Natural killer cell (primary cell): ENCODE measurements at regions not wholly inside any gene's neighbourhood (a gene's known extent, or its start where the extent isn't known, plus 50 kb on each side); places are given as distances from the start of the nearest gene placed in this dataset.

Experiments used
- ATAC-seq, 3 donors: fragments of 150-1000 bp in 2 of 3; fragments of 200-7000 bp in 1 of 3; cut with Tn5 transposase; 1 replicate in 1 of 3; 2 replicates in 2 of 3; pipeline ENCODE4 v1.10.0; 2021; ENCODE audit warnings: mild to moderate bottlenecking in 2 of 3, moderate library complexity in 2 of 3
- DNase-seq, 2 donors: peaks; one replicate each; pipeline versions ENCODE4 v3.0.0 to v3.0.0-alpha.2; 2013 to 2021; ENCODE audit warnings: mixed read lengths in 1 of 2
- H3K27ac ChIP-seq: one replicate; pipeline ENCODE4 v1.5.1; 2013; ENCODE audit warnings: mild to moderate bottlenecking, low read length
- H3K27me3 ChIP-seq: one replicate; pipeline ENCODE4 v1.6.1; 2013; ENCODE audit warnings: low read length; ENCODE audit not compliant: control insufficient read depth, insufficient read depth
- H3K36me3 ChIP-seq: one replicate; pipeline ENCODE4 v1.6.1; 2013; ENCODE audit warnings: low read length; ENCODE audit not compliant: control insufficient read depth, insufficient read depth
- H3K4me1 ChIP-seq: one replicate; pipeline ENCODE4 v1.6.1; 2013; ENCODE audit warnings: low read length; ENCODE audit not compliant: control insufficient read depth, insufficient read depth
- H3K4me3 ChIP-seq: one replicate; pipeline ENCODE4 v1.5.1; 2013; ENCODE audit warnings: low read length
- H3K9me3 ChIP-seq: one replicate; pipeline ENCODE4 v1.6.1; 2013; ENCODE audit warnings: low read length; ENCODE audit not compliant: control insufficient read depth, insufficient read depth
- H3K27ac Mint-ChIP-seq, 2 donors: one replicate each; pipeline ENCODE4 v1.8.0; 2022; ENCODE audit warnings: mild to moderate bottlenecking in 2 of 2, mixed read lengths in 2 of 2, moderate library complexity in 1 of 2
- H3K27me3 Mint-ChIP-seq, 2 donors: one replicate each; pipeline ENCODE4 v1.8.0; 2022; ENCODE audit warnings: low read depth in 2 of 2, mixed read lengths in 2 of 2
- H3K36me3 Mint-ChIP-seq: one replicate; pipeline ENCODE4 v1.8.0; 2022; ENCODE audit warnings: mixed read lengths
- H3K4me1 Mint-ChIP-seq, 2 donors: one replicate each; pipeline ENCODE4 v1.8.0; 2022; ENCODE audit warnings: mixed read lengths in 2 of 2
- H3K4me3 Mint-ChIP-seq: one replicate; pipeline ENCODE4 v1.8.0; 2022; ENCODE audit warnings: mild to moderate bottlenecking, moderate library complexity, mixed read lengths
- H3K9me3 Mint-ChIP-seq, 2 donors: one replicate each; pipeline ENCODE4 v1.8.0; 2022; ENCODE audit warnings: mixed read lengths in 2 of 2
- CTCF ChIP-seq: fragments of 200-600 bp; IDR thresholded peaks from one replicate; pipeline ENCODE4 v1.8.0; 2022; ENCODE audit warnings: antibody characterized with exemption
- WGBS: methylation state at CpG from one replicate; pipeline ENCODE4 v1.1.7; 2013; ENCODE audit warnings: missing lambda C conversion rate; ENCODE audit not compliant: insufficient coverage; 5-methylcytosine and 5-hydroxymethylcytosine counted together
- intact Hi-C: fragments of 100-400 bp; cut with micrococcal nuclease; formaldehyde crosslinking; loops from one replicate; pipeline ENCODE4 v1.14.2; 2022

- DNase-seq (no peak), ATAC-seq (no peak)
- Histone ChIP-seq H3K9me3 (no peaks in the 10 kb centered on the region), H3K4me1 (no peaks in the 10 kb centered on the region), H3K27me3 (no peaks in the 10 kb centered on the region), H3K4me3 (no peak overlapping the region), H3K36me3 (no peaks in the 10 kb centered on the region), H3K27ac (no peak overlapping the region)
- TF ChIP-seq CTCF: no peak
- no peaks in the 10 kb centered on the region for H3K9me3 Mint-ChIP-seq
- H3K36me3 Mint-ChIP-seq: no peaks in the 10 kb centered on the region
- peaks cover 0 to 2% of the 10 kb centered on the region in 2 donors for H3K4me1 Mint-ChIP-seq
- H3K27me3 Mint-ChIP-seq: peaks cover 7 to 11% of the 10 kb centered on the region in 2 donors
- 50% methylated on average over 2 of the region's 2 CpGs for whole genome bisulfite sequencing
- intact Hi-C loops: no loop called here
- no peak overlapping the region for H3K4me3 Mint-ChIP-seq
- H3K27ac Mint-ChIP-seq: no peak overlapping the region
These were observed 829.3 kb upstream of the ID2 start for GRCh38 chr2:7852546-7852945.

GRCh38 chr2:7857904-7858303 lies 824.0 kb upstream of the ID2 start:
- Mint-ChIP-seq H3K4me1 (peaks cover 0 to 6% of the 10 kb centered on the region in 2 donors), H3K36me3 (no peaks in the 10 kb centered on the region), H3K4me3 (no peak overlapping the region), H3K27me3 (peaks cover 4 to 7% of the 10 kb centered on the region in 2 donors), H3K9me3 (no peaks in the 10 kb centered on the region), H3K27ac (no peak overlapping the region)
- Histone ChIP-seq H3K36me3 (no peaks in the 10 kb centered on the region), H3K9me3 (no peaks in the 10 kb centered on the region), H3K4me3 (no peak overlapping the region), H3K27me3 (no peaks in the 10 kb centered on the region), H3K4me1 (no peaks in the 10 kb centered on the region), H3K27ac (no peak overlapping the region)
- no peak for DNase-seq
- ATAC-seq: no peak
- 94% methylated on average over 1 of the region's 1 CpG for WGBS
- intact Hi-C loops: no loop called here
- no peak for TF ChIP-seq CTCF

GRCh38 chr2:7858624-7859023 lies 823.2 kb upstream of the ID2 start:
- Mint-ChIP-seq H3K27me3 (peaks cover 0 to 10% of the 10 kb centered on the region in 2 donors), H3K9me3 (no peaks in the 10 kb centered on the region), H3K27ac (no peak overlapping the region), H3K36me3 (no peaks in the 10 kb centered on the region), H3K4me1 (peaks cover 0 to 6% of the 10 kb centered on the region in 2 donors), H3K4me3 (no peak overlapping the region)
- H3K27me3 ChIP-seq: no peaks in the 10 kb centered on the region
- H3K4me3 ChIP-seq: no peak overlapping the region
- ATAC-seq: no peak
- DNase-seq: no peak
- no peaks in the 10 kb centered on the region for H3K4me1 ChIP-seq
- intact Hi-C loops: no loop called here
- WGBS: 73% methylated on average over 1 of the region's 2 CpGs
- H3K9me3 ChIP-seq: no peaks in the 10 kb centered on the region
- TF ChIP-seq CTCF: no peak
- H3K36me3 ChIP-seq: no peaks in the 10 kb centered on the region
- no peak overlapping the region for H3K27ac ChIP-seq

- H3K4me1 ChIP-seq: no peaks in the 10 kb centered on the region
- H3K4me1 Mint-ChIP-seq: peaks cover 0 to 6% of the 10 kb centered on the region in 2 donors
- H3K27ac Mint-ChIP-seq: no peak overlapping the region
- no peak overlapping the region for H3K27ac ChIP-seq
- H3K4me3 Mint-ChIP-seq: no peak overlapping the region
- no peaks in the 10 kb centered on the region for H3K9me3 Mint-ChIP-seq
- ATAC-seq: no peak
- no peaks in the 10 kb centered on the region for H3K9me3 ChIP-seq
- peaks cover 0 to 9% of the 10 kb centered on the region in 2 donors for H3K27me3 Mint-ChIP-seq
- WGBS: 83% methylated on average over 2 of the region's 2 CpGs
- DNase-seq: no peak
- no peaks in the 10 kb centered on the region for H3K36me3 Mint-ChIP-seq
- no peak for TF ChIP-seq CTCF
- no peaks in the 10 kb centered on the region for H3K36me3 ChIP-seq
- no peak overlapping the region for H3K4me3 ChIP-seq
- H3K27me3 ChIP-seq: no peaks in the 10 kb centered on the region
- intact Hi-C loops: no loop called here
These were observed 821.2 kb upstream of the ID2 start for GRCh38 chr2:7860693-7861092.
